ENCODE measurements at regions not wholly inside any gene's neighbourhood (a gene's known extent, or its start where the extent isn't known, plus 50 kb on each side); places are given as distances from the start of the nearest gene placed in this dataset.

GRCh38 chr9:89716559-89716958 lies 111.7 kb downstream of the GADD45G start:
- WGBS (ENCODE audit: insufficient coverage, insufficient replicate concordance, low lambda C conversion rate, missing lambda C conversion rate): 58% methylated on average over 3 of the region's 3 CpGs

More at GRCh38 chr9:89716559-89716958, 111.7 kb downstream of the GADD45G start:
- Histone ChIP-seq H3K27ac (ENCODE audit: control insufficient read depth, insufficient read depth) (no peak overlapping the region), H3K36me3 (ENCODE audit: control insufficient read depth in 2 of 2, insufficient read depth in 2 of 2, low read length in 1 of 2) (no peaks in the 10 kb centered on the region), H3K27me3 (replicated peaks in 1 of 2; ENCODE audit: control insufficient read depth in 2 of 2, insufficient read depth in 2 of 2, low read length in 1 of 2) (no peaks in the 10 kb centered on the region), H3K9me3 (replicated peaks; ENCODE audit: control insufficient read depth, insufficient read depth, low read length) (no peaks in the 10 kb centered on the region), H3K79me2 (ENCODE audit: control insufficient read depth, insufficient read depth, low read length) (no peaks in the 10 kb centered on the region), H3K4me2 (ENCODE audit: control insufficient read depth, insufficient read depth) (no peak overlapping the region), H4K20me1 (ENCODE audit: control insufficient read depth, insufficient read depth) (no peaks in the 10 kb centered on the region), H2AFZ (ENCODE audit: control insufficient read depth, low read depth, low read length) (no peak overlapping the region), H3K4me1 (ENCODE audit: control insufficient read depth, insufficient read depth, low read length) (peaks cover 7% of the 10 kb centered on the region; the same call in 1 of the 2 replicates), H3K4me3 (no peak overlapping the region), H3K9ac (ENCODE audit: control insufficient read depth, insufficient read depth, low read length) (no peak overlapping the region)
- CTCF ChIA-PET: interaction anchor here (0.9 to 2.1 kb wide), 4 partner anchors 10 to 24 kb away, joined by 3 to 6 read pairs (median 4); no protein-coding TSS in a partner anchor
- ATAC-seq: peak; percentile 76
- RAD21 ChIA-PET (ENCODE audit: unreplicated experiment): interaction anchor here (0.7 to 3.5 kb wide), 6 partner anchors 8 to 560 kb away, joined by 3 to 19 read pairs (median 6); no protein-coding TSS in a partner anchor
- in situ Hi-C loops (cut with MboI): no loop called here
- POLR2A ChIA-PET: interaction anchor here (0.7 to 1.4 kb wide), 3 partner anchors 14 to 99 kb away, joined by 3 to 7 read pairs (median 4); no protein-coding TSS in a partner anchor
- no TSS peak for BruUV-seq (replicated peaks)
- TF ChIP-seq, protein P1, sequence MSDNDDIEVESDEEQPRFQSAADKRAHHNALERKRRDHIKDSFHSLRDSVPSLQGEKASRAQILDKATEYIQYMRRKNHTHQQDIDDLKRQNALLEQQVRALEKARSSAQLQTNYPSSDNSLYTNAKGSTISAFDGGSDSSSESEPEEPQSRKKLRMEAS (IDR thresholded peaks at IDR 0.05; ENCODE audit: low read depth, low read length): no peak
- TF ChIP-seq KAT2A (conservative IDR thresholded peaks at IDR 0.05; ENCODE audit: control insufficient read depth, low read depth, low read length) (no peak), ESRRA (IDR thresholded peaks at IDR 0.05; ENCODE audit: low read length) (peak; percentile 56; the same call in 1 of the 2 replicates), SPI1 (IDR thresholded peaks at IDR 0.05; ENCODE audit: borderline replicate concordance, insufficient read depth, low read depth, low read length) (peak; percentile 82), RUNX3 (IDR thresholded peaks at IDR 0.05; ENCODE audit: low read length) (peak; percentile 30; the same call in 1 of the 2 replicates), MEF2B (IDR thresholded peaks at IDR 0.05; ENCODE audit: partially characterized antibody, poor library complexity, severe bottlenecking) (peak; percentile 16), CREM (IDR thresholded peaks at IDR 0.05; ENCODE audit: low read depth) (peak; percentile 43; the same call in 1 of the 2 replicates), CREB1 (IDR thresholded peaks at IDR 0.05; ENCODE audit: low read depth) (0 out of 2 replicates have a peak, but pooled peaks have one; percentile 44)
- TF ChIP-seq, protein P2, sequence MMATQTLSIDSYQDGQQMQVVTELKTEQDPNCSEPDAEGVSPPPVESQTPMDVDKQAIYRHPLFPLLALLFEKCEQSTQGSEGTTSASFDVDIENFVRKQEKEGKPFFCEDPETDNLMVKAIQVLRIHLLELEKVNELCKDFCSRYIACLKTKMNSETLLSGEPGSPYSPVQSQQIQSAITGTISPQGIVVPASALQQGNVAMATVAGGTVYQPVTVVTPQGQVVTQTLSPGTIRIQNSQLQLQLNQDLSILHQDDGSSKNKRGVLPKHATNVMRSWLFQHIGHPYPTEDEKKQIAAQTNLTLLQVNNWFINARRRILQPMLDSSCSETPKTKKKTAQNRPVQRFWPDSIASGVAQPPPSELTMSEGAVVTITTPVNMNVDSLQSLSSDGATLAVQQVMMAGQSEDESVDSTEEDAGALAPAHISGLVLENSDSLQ (IDR thresholded peaks at IDR 0.05): peak; percentile 83
- intact Hi-C loops (cut with micrococcal nuclease; ENCODE audit: unreplicated experiment): no loop called here
- no peak for DNase-seq (ENCODE audit: low read depth, low spot score)
- no peak for FAIRE-seq
- SMC1A ChIA-PET (ENCODE audit: uncharacterized antibody, unreplicated experiment): interaction anchor here (0.8 to 1.8 kb wide), 5 partner anchors 14 to 100 kb away, joined by 3 to 14 read pairs (median 4); no protein-coding TSS in a partner anchor
